ENCODE measurements at regions not wholly inside any gene's neighbourhood (a gene's known extent, or its start where the extent isn't known, plus 50 kb on each side); places are given as distances from the start of the nearest gene placed in this dataset.

DNA sequence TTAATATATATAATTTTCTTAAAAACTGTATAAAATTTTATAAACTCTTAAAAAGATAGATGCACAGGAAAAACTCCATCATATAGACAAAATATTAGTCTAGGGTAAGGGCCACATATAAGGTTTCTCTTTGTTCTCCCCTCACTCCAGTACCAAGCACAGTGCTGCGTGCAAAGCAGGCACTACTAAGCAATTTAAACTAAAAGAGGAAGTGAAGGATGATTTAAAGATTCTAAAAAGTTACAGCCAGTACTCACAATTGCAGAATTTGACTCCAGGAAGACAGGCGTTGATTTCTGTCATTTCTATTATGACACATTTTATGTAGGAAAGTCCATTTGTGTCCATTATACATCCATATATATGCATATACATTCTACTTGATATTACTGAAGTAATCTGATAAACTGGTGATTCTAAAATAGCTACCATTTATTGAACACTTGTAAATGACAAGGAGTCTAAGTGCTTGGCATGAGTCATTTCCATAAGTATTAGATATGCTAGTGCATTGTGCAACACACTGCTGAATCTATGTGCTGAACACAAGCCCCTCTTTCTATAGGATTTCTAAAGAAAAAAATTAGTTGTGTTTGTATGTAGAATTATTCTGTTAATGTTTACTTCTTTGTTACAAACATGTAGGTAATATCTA, 785.5 kb upstream of the ARRDC4 start:
- Histone ChIP-seq H4K20me1 (ENCODE audit: insufficient read depth) (no peaks in the 10 kb centered on the region), H3K36me3 (ENCODE audit: insufficient read depth) (no peaks in the 10 kb centered on the region), H3K4me1 (ENCODE audit: low read depth, poor library complexity, severe bottlenecking) (no peaks in the 10 kb centered on the region), H3K27ac (no peak overlapping the region), H3K9ac (no peak overlapping the region), H2AFZ (ENCODE audit: low read depth) (no peak overlapping the region), H3K27me3 (ENCODE audit: insufficient read depth, low read depth) (no peaks in the 10 kb centered on the region), H3K79me2 (ENCODE audit: insufficient read depth, low read depth) (no peaks in the 10 kb centered on the region), H3K4me3 (IDR thresholded peaks at IDR 0.05; ENCODE audit: insufficient read depth, low read depth, low read length) (no peak overlapping the region), H3K4me2 (no peak overlapping the region)
- TF ChIP-seq, protein P1, sequence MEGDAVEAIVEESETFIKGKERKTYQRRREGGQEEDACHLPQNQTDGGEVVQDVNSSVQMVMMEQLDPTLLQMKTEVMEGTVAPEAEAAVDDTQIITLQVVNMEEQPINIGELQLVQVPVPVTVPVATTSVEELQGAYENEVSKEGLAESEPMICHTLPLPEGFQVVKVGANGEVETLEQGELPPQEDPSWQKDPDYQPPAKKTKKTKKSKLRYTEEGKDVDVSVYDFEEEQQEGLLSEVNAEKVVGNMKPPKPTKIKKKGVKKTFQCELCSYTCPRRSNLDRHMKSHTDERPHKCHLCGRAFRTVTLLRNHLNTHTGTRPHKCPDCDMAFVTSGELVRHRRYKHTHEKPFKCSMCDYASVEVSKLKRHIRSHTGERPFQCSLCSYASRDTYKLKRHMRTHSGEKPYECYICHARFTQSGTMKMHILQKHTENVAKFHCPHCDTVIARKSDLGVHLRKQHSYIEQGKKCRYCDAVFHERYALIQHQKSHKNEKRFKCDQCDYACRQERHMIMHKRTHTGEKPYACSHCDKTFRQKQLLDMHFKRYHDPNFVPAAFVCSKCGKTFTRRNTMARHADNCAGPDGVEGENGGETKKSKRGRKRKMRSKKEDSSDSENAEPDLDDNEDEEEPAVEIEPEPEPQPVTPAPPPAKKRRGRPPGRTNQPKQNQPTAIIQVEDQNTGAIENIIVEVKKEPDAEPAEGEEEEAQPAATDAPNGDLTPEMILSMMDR (conservative IDR thresholded peaks at IDR 0.05; ENCODE audit: low read depth, low read length), result no peak

DNA sequence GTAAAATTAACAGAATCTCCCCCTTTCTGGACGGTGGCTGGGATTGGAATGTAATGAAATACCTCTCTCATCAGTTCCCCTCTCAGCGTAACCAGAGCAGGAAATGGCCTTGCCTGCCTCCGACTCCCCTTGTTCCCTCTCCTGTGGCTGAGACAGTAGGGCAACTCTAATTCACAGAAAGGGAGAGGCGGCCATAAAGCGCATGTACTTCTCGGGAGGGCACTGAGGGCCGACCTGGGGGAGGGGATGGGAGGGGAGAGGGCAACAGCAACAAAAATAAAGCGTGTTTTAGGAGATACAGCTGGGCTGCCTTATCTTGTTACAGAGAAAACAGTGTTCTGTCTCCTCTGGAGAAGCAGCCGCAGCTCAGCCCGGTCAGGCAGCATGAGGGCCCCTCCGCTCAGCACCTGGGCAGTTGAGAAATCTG, 783.3 kb upstream of the ARRDC4 start:
- no peak overlapping the region for H3K9ac ChIP-seq
- TF ChIP-seq, protein P1 (conservative IDR thresholded peaks at IDR 0.05; ENCODE audit: low read depth, low read length), result no peak
- no peaks in the 10 kb centered on the region for H3K4me1 ChIP-seq (ENCODE audit: low read depth, poor library complexity, severe bottlenecking)
- no peak overlapping the region for H3K4me3 ChIP-seq (IDR thresholded peaks at IDR 0.05; ENCODE audit: insufficient read depth, low read depth, low read length)
- no peak overlapping the region for H2AFZ ChIP-seq (ENCODE audit: low read depth)
- H3K36me3 ChIP-seq (ENCODE audit: insufficient read depth), result no peaks in the 10 kb centered on the region
- no peaks in the 10 kb centered on the region for H3K79me2 ChIP-seq (ENCODE audit: insufficient read depth, low read depth)
- H4K20me1 ChIP-seq (ENCODE audit: insufficient read depth), result no peaks in the 10 kb centered on the region
- H3K27me3 ChIP-seq (ENCODE audit: insufficient read depth, low read depth), result no peaks in the 10 kb centered on the region
- no peak overlapping the region for H3K27ac ChIP-seq
- H3K4me2 ChIP-seq, result no peak overlapping the region

DNA sequence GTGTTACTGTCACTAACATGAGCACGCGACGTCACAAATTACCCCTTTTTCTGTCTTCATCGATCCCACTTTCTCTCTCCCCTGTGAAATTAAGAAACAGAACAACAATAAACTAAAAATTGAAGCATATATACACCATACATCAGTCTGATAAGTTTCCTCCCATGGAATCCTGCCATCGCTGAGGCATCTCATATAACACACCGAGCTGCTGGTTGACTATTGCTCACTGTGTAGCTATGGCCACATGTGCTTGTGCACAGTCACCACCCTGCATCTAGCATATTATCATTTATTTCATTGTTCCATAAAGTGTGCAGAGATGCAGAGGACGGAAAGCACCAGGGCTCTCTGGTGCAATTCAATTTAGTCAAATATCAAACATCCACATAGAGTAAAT, 777.9 kb upstream of the ARRDC4 start:
- Histone ChIP-seq H3K4me1 (ENCODE audit: low read depth, poor library complexity, severe bottlenecking) (peaks cover 19% of the 10 kb centered on the region), H2AFZ (ENCODE audit: low read depth) (no peak overlapping the region), H3K9ac (no peak overlapping the region), H3K4me3 (IDR thresholded peaks at IDR 0.05; ENCODE audit: insufficient read depth, low read depth, low read length) (no peak overlapping the region), H3K27me3 (ENCODE audit: insufficient read depth, low read depth) (no peaks in the 10 kb centered on the region), H3K4me2 (no peak overlapping the region), H3K79me2 (ENCODE audit: insufficient read depth, low read depth) (no peaks in the 10 kb centered on the region), H3K27ac (no peak overlapping the region), H3K36me3 (ENCODE audit: insufficient read depth) (no peaks in the 10 kb centered on the region), H4K20me1 (ENCODE audit: insufficient read depth) (no peaks in the 10 kb centered on the region)
- TF ChIP-seq, protein P1 (conservative IDR thresholded peaks at IDR 0.05; ENCODE audit: low read depth, low read length), result no peak

DNA sequence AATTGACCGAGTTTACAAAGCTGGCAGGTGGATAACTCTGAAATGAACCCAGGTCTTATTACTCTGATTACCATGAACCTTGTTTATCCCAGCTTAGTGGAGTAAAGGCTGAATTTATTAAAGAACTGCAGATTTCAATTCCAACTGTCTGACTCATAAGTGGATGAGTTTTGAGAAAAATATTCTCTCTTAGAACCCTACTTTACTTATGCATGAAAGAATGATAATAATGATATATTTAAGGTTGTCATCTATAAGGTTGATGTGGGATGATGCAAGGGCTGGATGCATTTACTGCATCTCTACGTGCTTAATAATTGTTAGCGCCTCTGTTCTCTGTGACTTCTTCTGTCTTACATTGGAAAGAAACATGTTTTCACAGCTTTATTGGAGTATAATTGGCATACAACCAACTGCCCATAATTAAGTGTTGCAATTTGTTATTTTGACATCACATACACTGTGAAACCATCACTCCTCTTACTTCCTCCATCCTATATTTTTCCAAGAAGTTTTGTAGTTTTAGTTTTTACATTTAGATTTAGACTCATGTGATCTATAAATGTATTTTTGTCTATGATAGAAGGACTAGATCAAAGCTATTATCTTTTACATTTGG, 771.2 kb upstream of the ARRDC4 start:
- TF ChIP-seq, protein P1 (conservative IDR thresholded peaks at IDR 0.05; ENCODE audit: low read depth, low read length), result no peak
- Histone ChIP-seq H3K9ac (no peak overlapping the region), H3K4me1 (ENCODE audit: low read depth, poor library complexity, severe bottlenecking) (peaks cover 19% of the 10 kb centered on the region), H3K4me3 (IDR thresholded peaks at IDR 0.05; ENCODE audit: insufficient read depth, low read depth, low read length) (no peak overlapping the region), H4K20me1 (ENCODE audit: insufficient read depth) (no peaks in the 10 kb centered on the region), H3K27ac (no peak overlapping the region), H3K27me3 (ENCODE audit: insufficient read depth, low read depth) (no peaks in the 10 kb centered on the region), H2AFZ (ENCODE audit: low read depth) (no peak overlapping the region), H3K4me2 (no peak overlapping the region), H3K36me3 (ENCODE audit: insufficient read depth) (no peaks in the 10 kb centered on the region), H3K79me2 (ENCODE audit: insufficient read depth, low read depth) (no peaks in the 10 kb centered on the region)

All from KMS-11 (cell line).